ENCODE measurements at regions not wholly inside any gene's neighbourhood (a gene's known extent, or its start where the extent isn't known, plus 50 kb on each side); places are given as distances from the start of the nearest gene placed in this dataset.
"Not testable (repeated sequence)": the region's sequence is repeated elsewhere in the genome, so short reads cannot be mapped to it uniquely, and the experiment has no call there.

DNA sequence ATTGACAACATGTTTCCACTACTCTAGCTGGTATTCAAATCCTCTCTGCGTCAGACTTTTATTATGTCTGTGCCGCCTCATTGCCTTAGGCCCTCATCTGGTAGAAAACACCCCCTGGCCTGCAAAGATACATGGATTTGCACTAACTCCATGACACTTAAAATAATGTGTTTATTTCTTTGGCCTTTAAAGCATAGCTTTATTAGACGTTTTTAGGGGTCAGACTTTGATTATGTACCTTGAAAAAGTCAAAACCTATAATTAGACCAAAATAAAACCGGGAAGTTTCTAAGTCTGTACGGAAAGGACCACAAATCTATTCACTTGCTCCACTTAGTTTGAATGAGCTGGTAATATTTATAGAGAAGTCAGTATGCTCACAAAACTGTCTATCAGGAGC lies 357.9 kb upstream of the NOX3 start:
- Mint-ChIP-seq H3K27me3 (ENCODE audit: unreplicated experiment) (peaks cover 1% of the 10 kb centered on the region), H3K9me3 (ENCODE audit: unreplicated experiment) (no peaks in the 10 kb centered on the region), H3K36me3 (ENCODE audit: unreplicated experiment) (no peaks in the 10 kb centered on the region), H3K4me1 (ENCODE audit: low read depth, unreplicated experiment) (peaks cover 2% of the 10 kb centered on the region), H3K4me3 (ENCODE audit: unreplicated experiment) (no peak overlapping the region), H3K27ac (ENCODE audit: unreplicated experiment) (no peak overlapping the region)
- no peak for DNase-seq
- TF ChIP-seq, protein P1, sequence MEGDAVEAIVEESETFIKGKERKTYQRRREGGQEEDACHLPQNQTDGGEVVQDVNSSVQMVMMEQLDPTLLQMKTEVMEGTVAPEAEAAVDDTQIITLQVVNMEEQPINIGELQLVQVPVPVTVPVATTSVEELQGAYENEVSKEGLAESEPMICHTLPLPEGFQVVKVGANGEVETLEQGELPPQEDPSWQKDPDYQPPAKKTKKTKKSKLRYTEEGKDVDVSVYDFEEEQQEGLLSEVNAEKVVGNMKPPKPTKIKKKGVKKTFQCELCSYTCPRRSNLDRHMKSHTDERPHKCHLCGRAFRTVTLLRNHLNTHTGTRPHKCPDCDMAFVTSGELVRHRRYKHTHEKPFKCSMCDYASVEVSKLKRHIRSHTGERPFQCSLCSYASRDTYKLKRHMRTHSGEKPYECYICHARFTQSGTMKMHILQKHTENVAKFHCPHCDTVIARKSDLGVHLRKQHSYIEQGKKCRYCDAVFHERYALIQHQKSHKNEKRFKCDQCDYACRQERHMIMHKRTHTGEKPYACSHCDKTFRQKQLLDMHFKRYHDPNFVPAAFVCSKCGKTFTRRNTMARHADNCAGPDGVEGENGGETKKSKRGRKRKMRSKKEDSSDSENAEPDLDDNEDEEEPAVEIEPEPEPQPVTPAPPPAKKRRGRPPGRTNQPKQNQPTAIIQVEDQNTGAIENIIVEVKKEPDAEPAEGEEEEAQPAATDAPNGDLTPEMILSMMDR (IDR thresholded peaks at IDR 0.05; ENCODE audit: partially characterized antibody, unreplicated experiment): no peak

DNA sequence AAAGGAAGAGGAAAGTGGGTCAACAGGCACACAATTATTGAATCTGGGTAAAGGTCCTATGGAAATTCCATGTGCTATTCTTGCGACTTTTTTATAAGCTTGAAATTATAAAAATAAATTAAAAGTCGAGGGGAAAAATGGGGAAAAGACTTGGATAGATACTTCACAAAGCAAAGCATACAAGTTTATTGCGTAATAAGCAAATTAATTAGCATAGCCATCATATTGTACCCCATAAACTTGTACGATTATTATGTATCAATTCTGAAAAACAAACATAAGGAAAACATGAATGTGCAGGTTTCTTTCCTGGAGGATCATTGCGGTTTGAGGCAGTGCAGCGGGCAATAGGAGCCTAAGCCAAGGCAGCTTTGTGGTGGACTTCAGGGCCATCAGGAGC lies 351.6 kb upstream of the NOX3 start:
- Mint-ChIP-seq H3K27me3 (ENCODE audit: unreplicated experiment) (no peaks in the 10 kb centered on the region), H3K27ac (ENCODE audit: unreplicated experiment) (no peak overlapping the region)
- TF ChIP-seq, protein P1 (IDR thresholded peaks at IDR 0.05; ENCODE audit: partially characterized antibody, unreplicated experiment): no peak

DNA sequence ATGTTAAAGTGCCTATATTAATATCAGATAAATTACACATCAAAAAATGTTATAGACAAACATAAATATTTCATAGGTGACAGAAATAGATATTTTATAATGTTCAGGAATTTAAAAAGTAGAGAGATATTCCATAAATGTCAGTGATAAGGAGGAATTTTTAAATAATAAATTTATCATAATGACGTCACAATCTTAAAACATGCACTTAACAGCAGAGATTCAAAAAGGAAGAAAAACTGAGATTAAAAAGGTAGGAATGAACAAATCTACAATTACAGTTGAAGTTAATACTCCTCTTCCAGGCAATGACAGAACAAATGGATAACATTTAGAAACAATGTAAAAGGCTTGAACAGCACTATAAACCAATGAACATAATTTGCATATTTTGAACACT lies 345.4 kb upstream of the NOX3 start:
- TF ChIP-seq, protein P1 (IDR thresholded peaks at IDR 0.05; ENCODE audit: partially characterized antibody, unreplicated experiment): no peak
- no peak for DNase-seq

More for the DNA sequence above, 351.6 kb upstream of the NOX3 start:
- no peak for DNase-seq
- no peak overlapping the region for H3K4me3 Mint-ChIP-seq (ENCODE audit: unreplicated experiment)
- no peaks in the 10 kb centered on the region for H3K4me1 Mint-ChIP-seq (ENCODE audit: low read depth, unreplicated experiment)
- H3K9me3 Mint-ChIP-seq (ENCODE audit: unreplicated experiment): no peaks in the 10 kb centered on the region
- no peaks in the 10 kb centered on the region for H3K36me3 Mint-ChIP-seq (ENCODE audit: unreplicated experiment)

DNA sequence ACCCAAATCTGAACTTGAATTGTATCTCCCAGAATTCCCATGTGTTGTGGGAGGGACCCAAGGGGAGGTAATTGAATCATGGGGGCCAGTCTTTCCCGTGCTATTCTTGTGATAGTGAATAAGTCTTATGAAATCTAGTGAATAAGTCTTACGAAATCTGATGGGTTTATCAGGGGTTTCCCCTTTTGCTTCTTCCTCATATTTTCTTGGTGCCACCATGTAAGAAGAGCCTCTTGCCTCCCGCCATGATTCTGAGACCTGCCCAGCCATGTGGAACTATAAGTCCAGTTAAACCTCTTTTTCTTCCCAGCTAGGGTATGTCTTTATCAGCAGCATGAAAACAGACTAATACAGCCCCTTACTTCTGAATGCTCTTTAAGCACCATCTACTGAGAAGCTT lies 343.2 kb upstream of the NOX3 start:
- DNase-seq; H3K36me3 Mint-ChIP-seq (ENCODE audit: unreplicated experiment); H3K4me3 Mint-ChIP-seq (ENCODE audit: unreplicated experiment); H3K9me3 Mint-ChIP-seq (ENCODE audit: unreplicated experiment); H3K27me3 Mint-ChIP-seq (ENCODE audit: unreplicated experiment); H3K27ac Mint-ChIP-seq (ENCODE audit: unreplicated experiment); H3K4me1 Mint-ChIP-seq (ENCODE audit: low read depth, unreplicated experiment): not testable (repeated sequence)

More for the DNA sequence above, 345.4 kb upstream of the NOX3 start:
- Mint-ChIP-seq H3K4me1 (ENCODE audit: low read depth, unreplicated experiment) (no peaks in the 10 kb centered on the region), H3K36me3 (ENCODE audit: unreplicated experiment) (no peaks in the 10 kb centered on the region), H3K27ac (ENCODE audit: unreplicated experiment) (no peak overlapping the region), H3K4me3 (ENCODE audit: unreplicated experiment) (no peak overlapping the region), H3K9me3 (ENCODE audit: unreplicated experiment) (no peaks in the 10 kb centered on the region), H3K27me3 (ENCODE audit: unreplicated experiment) (no peaks in the 10 kb centered on the region)

DNA sequence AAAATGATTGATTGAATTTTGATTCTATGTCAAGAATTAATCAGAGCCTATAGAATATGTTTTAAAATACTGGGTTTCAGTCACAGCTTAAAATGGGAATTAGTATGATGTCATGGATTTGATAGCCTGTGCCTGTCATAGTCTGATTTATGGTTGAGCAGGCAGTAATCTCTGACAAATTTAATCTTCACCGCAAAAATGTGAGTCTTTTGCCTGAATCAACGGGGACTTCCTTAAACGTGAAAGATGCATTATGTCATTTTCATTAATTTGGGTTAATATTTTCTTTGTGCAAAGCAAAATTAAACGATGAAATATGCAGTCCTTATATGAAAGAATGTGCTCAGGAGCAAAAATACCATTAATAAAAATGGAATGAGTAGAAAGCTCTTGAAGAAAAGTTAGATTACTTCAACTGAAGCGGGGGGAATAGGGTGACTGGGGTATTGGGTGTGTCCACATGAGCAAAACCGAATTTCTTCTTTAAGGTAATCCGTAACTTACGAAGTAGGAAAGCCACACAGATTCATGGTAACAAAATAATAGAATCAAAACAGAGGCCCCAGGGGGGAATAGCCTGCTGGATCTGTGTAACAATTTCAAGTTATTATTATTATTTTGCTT lies 339.6 kb upstream of the NOX3 start:
- H3K4me1 Mint-ChIP-seq (ENCODE audit: low read depth, unreplicated experiment): no peaks in the 10 kb centered on the region
- no peaks in the 10 kb centered on the region for H3K36me3 Mint-ChIP-seq (ENCODE audit: unreplicated experiment)
- DNase-seq: no peak
- H3K9me3 Mint-ChIP-seq (ENCODE audit: unreplicated experiment): no peaks in the 10 kb centered on the region
- no peaks in the 10 kb centered on the region for H3K27me3 Mint-ChIP-seq (ENCODE audit: unreplicated experiment)
- H3K27ac Mint-ChIP-seq (ENCODE audit: unreplicated experiment): no peak overlapping the region
- H3K4me3 Mint-ChIP-seq (ENCODE audit: unreplicated experiment): no peak overlapping the region
- TF ChIP-seq, protein P1 (IDR thresholded peaks at IDR 0.05; ENCODE audit: partially characterized antibody, unreplicated experiment): no peak
